PC-3 (cell line): ENCODE measurements at regions not wholly inside any gene's neighbourhood (a gene's known extent, or its start where the extent isn't known, plus 50 kb on each side); places are given as distances from the start of the nearest gene placed in this dataset.

ENCODE experiments used
- ATAC-seq: fragments of 200-7000 bp; cut with Tn5 transposase; 2 replicates; pipeline ENCODE4 v1.9.1; 2020; ENCODE audit warnings: mild to moderate bottlenecking, moderate library complexity
- BruUV-seq: library from RNA; stranded (reverse); fragments of 400-500 nt; replicated peaks from 2 replicates; lab custom pipeline; 2021; lab: Mats Ljungman, UMichigan
- CTCF ChIA-PET: fragments of 300-600 bp; sonication (Branson Sonifier 250); formaldehyde crosslinking; loops from one replicate; lab custom pipeline; 2022; ENCODE audit warnings: antibody characterized with exemption; lab: Charles Lee
- POLR2A ChIA-PET: fragments of 300-600 bp; sonication (Branson Sonifier 250); formaldehyde crosslinking; loops from one replicate; lab custom pipeline; 2022; ENCODE audit warnings: antibody characterized with exemption; ENCODE audit not compliant: unreplicated experiment; lab: Charles Lee
- DNase-seq: peaks from one replicate; pipeline ENCODE4 v3.0.0-alpha.2; 2015
- H2AFZ ChIP-seq: fragments of 300-600 bp; sonication (generic); 2 replicates; pipeline ENCODE4 v1.6.0; 2016; ENCODE audit warnings: antibody characterized with exemption, low read length
- H3F3A ChIP-seq: fragments of 300-600 bp; sonication (generic); one replicate; pipeline ENCODE4 v1.6.0; 2017; ENCODE audit warnings: antibody characterized with exemption, low read length, control low read depth, mild to moderate bottlenecking; ENCODE audit not compliant: unreplicated experiment
- H3K27ac ChIP-seq: fragments of 300-600 bp; sonication (generic); 2 replicates; pipeline ENCODE4 v1.5.1; 2016; ENCODE audit warnings: mild to moderate bottlenecking, low read length
- H3K27me3 ChIP-seq: fragments of 300-600 bp; sonication (generic); 2 replicates; pipeline ENCODE4 v1.6.1; 2016; ENCODE audit warnings: low read length, mixed read lengths
- H3K36me3 ChIP-seq: fragments of 300-600 bp; sonication (generic); 2 replicates; pipeline ENCODE4 v1.6.1; 2016; ENCODE audit warnings: low read depth, mixed run types, low read length, mixed read lengths
- H3K4me1 ChIP-seq: fragments of 300-600 bp; sonication (generic); 2 replicates; pipeline ENCODE4 v1.5.1; 2016; ENCODE audit warnings: low read length; ENCODE audit not compliant: insufficient read depth
- H3K4me2 ChIP-seq: fragments of 300-600 bp; sonication (generic); 2 replicates; pipeline ENCODE4 v1.6.0; 2016; ENCODE audit warnings: low read length
- H3K4me3 ChIP-seq: fragments of 300-600 bp; sonication (generic); 2 replicates; pipeline ENCODE4 v1.5.1; 2016; ENCODE audit warnings: mild to moderate bottlenecking, low read length, mixed read lengths
- H3K79me2 ChIP-seq: fragments of 300-600 bp; sonication (generic); 2 replicates; pipeline ENCODE4 v1.6.1; 2017; ENCODE audit warnings: low read length, mixed read lengths
- H3K9ac ChIP-seq: fragments of 300-600 bp; sonication (generic); 2 replicates; pipeline ENCODE4 v1.6.0; 2016; ENCODE audit warnings: mild to moderate bottlenecking, low read length
- H3K9me2 ChIP-seq: fragments of 300-600 bp; sonication (generic); replicated peaks from 2 replicates; pipeline ENCODE4 v1.6.1; 2016; ENCODE audit warnings: mixed run types, low read length, mixed read lengths
- H3K9me3 ChIP-seq: fragments of 300-600 bp; sonication (generic); 2 replicates; pipeline ENCODE4 v1.6.1; 2016; ENCODE audit warnings: low read length, mixed read lengths
- H4K20me1 ChIP-seq: fragments of 300-600 bp; sonication (generic); 2 replicates; pipeline ENCODE4 v1.6.1; 2016; ENCODE audit warnings: low read length, mixed read lengths
- EZH2 ChIP-seq: fragments of 300-600 bp; sonication (generic); IDR thresholded peaks from one replicate; pipeline ENCODE4 v1.6.1; 2017; ENCODE audit warnings: antibody characterized with exemption, mild to moderate bottlenecking, low read length; ENCODE audit not compliant: unreplicated experiment
- EZH2phosphoT487 ChIP-seq: fragments of 300-600 bp; sonication (generic); IDR thresholded peaks from 2 replicates; pipeline ENCODE4 v1.6.1; 2018; ENCODE audit warnings: mild to moderate bottlenecking, antibody characterized with exemption, low read length, borderline replicate concordance
- intact Hi-C: fragments of 100-400 bp; cut with micrococcal nuclease; formaldehyde crosslinking; loops from 2 replicates; pipeline ENCODE4 v1.9.0; 2023
- TF ChIP-seq, protein P1 (sequence below): fragments of 300-600 bp; sonication (generic); conservative IDR thresholded peaks from 2 replicates; pipeline ENCODE4 v1.5.1; 2017; ENCODE audit warnings: antibody characterized with exemption, low read depth, mild to moderate bottlenecking, low read length

DNA sequence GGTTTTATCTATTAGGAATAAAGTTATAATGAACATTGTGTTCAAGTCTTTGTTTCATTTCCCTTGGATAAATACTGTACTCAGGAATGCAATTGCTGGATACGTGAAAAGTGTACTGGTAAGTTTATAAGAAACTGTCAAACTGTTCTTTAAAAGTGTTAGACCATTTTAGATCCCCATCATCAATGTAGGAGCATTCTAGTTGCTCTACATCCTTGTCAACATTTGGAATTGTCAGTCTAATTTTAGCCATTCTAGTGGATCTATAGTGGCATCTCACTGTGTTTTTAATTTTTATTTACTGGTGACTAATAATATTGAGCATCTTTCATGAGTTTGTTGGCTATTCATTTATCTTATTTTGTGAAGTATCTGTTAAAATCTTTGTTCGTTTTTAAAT lies 354.0 kb upstream of the NRP1 start:
- Histone ChIP-seq H3K4me1 (no peaks in the 10 kb centered on the region), H3K9ac (no peak overlapping the region), H3K36me3 (peaks cover 2% of the 10 kb centered on the region; the same call in 1 of the 2 replicates), H3K79me2 (no peaks in the 10 kb centered on the region), H3K4me3 (no peak overlapping the region), H3F3A (no peaks in the 10 kb centered on the region), H3K9me2 (no peaks in the 10 kb centered on the region), H3K27ac (no peak overlapping the region), H3K9me3 (peaks cover 7% of the 10 kb centered on the region; the same call in 1 of the 2 replicates), H3K4me2 (no peak overlapping the region), H3K27me3 (no peaks in the 10 kb centered on the region), H4K20me1 (no peaks in the 10 kb centered on the region), H2AFZ (no peak overlapping the region)
- CTCF ChIA-PET, result no interaction called here
- no TSS peak for BruUV-seq
- ATAC-seq (no peak), DNase-seq (no peak)
- POLR2A ChIA-PET, result no interaction called here
- intact Hi-C loops, result no loop called here
- TF ChIP-seq, protein P1, sequence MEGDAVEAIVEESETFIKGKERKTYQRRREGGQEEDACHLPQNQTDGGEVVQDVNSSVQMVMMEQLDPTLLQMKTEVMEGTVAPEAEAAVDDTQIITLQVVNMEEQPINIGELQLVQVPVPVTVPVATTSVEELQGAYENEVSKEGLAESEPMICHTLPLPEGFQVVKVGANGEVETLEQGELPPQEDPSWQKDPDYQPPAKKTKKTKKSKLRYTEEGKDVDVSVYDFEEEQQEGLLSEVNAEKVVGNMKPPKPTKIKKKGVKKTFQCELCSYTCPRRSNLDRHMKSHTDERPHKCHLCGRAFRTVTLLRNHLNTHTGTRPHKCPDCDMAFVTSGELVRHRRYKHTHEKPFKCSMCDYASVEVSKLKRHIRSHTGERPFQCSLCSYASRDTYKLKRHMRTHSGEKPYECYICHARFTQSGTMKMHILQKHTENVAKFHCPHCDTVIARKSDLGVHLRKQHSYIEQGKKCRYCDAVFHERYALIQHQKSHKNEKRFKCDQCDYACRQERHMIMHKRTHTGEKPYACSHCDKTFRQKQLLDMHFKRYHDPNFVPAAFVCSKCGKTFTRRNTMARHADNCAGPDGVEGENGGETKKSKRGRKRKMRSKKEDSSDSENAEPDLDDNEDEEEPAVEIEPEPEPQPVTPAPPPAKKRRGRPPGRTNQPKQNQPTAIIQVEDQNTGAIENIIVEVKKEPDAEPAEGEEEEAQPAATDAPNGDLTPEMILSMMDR, result no peak
- no peak for TF ChIP-seq EZH2
- no peak for TF ChIP-seq EZH2phosphoT487

DNA sequence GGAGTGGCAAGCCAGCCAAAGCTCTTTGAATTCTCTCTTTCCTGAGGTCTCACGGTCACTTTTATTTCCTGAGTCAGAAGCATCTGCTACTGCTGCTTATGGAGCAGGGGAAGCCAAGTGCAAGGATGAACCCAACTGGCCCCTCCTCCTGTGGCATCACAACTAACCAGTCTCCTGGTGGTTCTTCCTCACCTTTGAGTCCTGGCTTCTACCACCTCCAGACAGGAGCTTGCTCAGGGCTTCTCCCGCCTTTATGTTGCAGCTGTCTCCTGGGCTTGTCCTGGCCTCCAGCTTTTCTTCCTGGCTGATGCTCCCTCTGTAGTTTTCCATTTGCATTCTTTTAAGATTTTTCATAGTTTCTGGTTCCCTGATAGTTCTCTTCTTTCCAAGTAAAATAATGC lies 349.7 kb upstream of the NRP1 start:
- Histone ChIP-seq H3F3A (no peaks in the 10 kb centered on the region), H2AFZ (no peak overlapping the region), H3K9ac (no peak overlapping the region), H3K27ac (no peak overlapping the region), H4K20me1 (no peaks in the 10 kb centered on the region), H3K27me3 (no peaks in the 10 kb centered on the region), H3K4me2 (no peak overlapping the region), H3K36me3 (no peaks in the 10 kb centered on the region), H3K4me3 (no peak overlapping the region), H3K9me3 (peaks cover 6% of the 10 kb centered on the region), H3K4me1 (no peaks in the 10 kb centered on the region), H3K9me2 (no peaks in the 10 kb centered on the region), H3K79me2 (no peaks in the 10 kb centered on the region)
- ChIA-PET CTCF (no interaction called here), POLR2A (no interaction called here)
- BruUV-seq, result no TSS peak
- intact Hi-C loops, result no loop called here
- DNase-seq (no peak), ATAC-seq (no peak)
- TF ChIP-seq EZH2phosphoT487, result no peak
- TF ChIP-seq, protein P1, result no peak
- no peak for TF ChIP-seq EZH2

DNA sequence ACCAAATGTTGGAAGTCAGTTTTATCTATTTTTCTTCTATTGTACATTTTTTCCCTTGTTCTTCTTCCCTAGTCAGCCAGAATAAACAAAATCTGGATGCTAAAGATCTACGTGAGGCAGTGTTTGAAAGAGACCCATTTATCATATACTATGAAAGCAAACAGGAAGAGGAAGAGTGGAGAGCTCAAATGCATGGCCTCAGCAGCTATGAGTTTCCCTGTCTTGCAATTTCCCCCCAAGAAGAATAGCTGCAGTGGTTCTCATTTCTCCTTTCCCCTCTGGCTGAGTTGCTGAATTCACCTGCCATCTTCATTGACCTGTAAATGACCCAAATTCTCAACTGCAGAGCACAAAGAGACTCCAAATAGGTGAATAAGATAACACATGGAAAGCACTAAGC lies 347.1 kb upstream of the NRP1 start:
- intact Hi-C loops, result no loop called here
- H3K9me2 ChIP-seq, result 0 out of 2 replicates have a peak, but pooled peaks cover 7% of the 10 kb centered on the region
- H3K36me3 ChIP-seq, result no peaks in the 10 kb centered on the region
- H3K27ac ChIP-seq, result no peak overlapping the region
- H3K9me3 ChIP-seq, result peaks cover 6% of the 10 kb centered on the region
- H3K4me3 ChIP-seq, result no peak overlapping the region
- no peak overlapping the region for H3K4me2 ChIP-seq
- no peaks in the 10 kb centered on the region for H3K79me2 ChIP-seq
- DNase-seq (no peak), ATAC-seq (no peak)
- no peaks in the 10 kb centered on the region for H3F3A ChIP-seq
- H3K27me3 ChIP-seq, result no peaks in the 10 kb centered on the region
- no peak for TF ChIP-seq EZH2phosphoT487
- TF ChIP-seq, protein P1, result no peak
- no peak for TF ChIP-seq EZH2
- POLR2A ChIA-PET, result no interaction called here
- no peaks in the 10 kb centered on the region for H3K4me1 ChIP-seq
- CTCF ChIA-PET, result no interaction called here
- H2AFZ ChIP-seq, result no peak overlapping the region
- no peak overlapping the region for H3K9ac ChIP-seq
- no TSS peak for BruUV-seq
- no peaks in the 10 kb centered on the region for H4K20me1 ChIP-seq
